HEK293 (cell line): ENCODE measurements at regions not wholly inside any gene's neighbourhood (a gene's known extent, or its start where the extent isn't known, plus 50 kb on each side); places are given as distances from the start of the nearest gene placed in this dataset.
"Not testable (repeated sequence)": the region's sequence is repeated elsewhere in the genome, so short reads cannot be mapped to it uniquely, and the experiment has no call there.

Source experiments
- CTCF ChIA-PET: fragments of 350-600 bp; formaldehyde crosslinking; extraction: SDS; loops from one replicate; lab custom pipeline; 2021; ENCODE audit warnings: antibody characterized with exemption; lab: Yijun Ruan, JAX
- POLR2A ChIA-PET: fragments of 300-600 bp; formaldehyde crosslinking; extraction: SDS; loops from one replicate; lab custom pipeline; 2020; ENCODE audit warnings: antibody characterized with exemption, inconsistent platforms; lab: Yijun Ruan, JAX
- H3K27ac ChIP-seq: fragments of 200-500 bp; sonication (Bioruptor generic); 2 replicates; pipeline ENCODE4 v1.5.1; 2014; ENCODE audit warnings: low read depth, low read length, control low read depth, inconsistent platforms; ENCODE audit errors: extremely low read depth
- H3K36me3 ChIP-seq, 2 experiments: fragments of 200-500 bp in 1 of 2; sonication (Bioruptor generic) in 1 of 2; 1 replicate in 1 of 2; 2 replicates in 1 of 2; pipeline ENCODE4 v1.5.1; 2014 to 2017; ENCODE audit warnings: inconsistent platforms in 2 of 2, low read length in 2 of 2; ENCODE audit not compliant: control insufficient read depth in 2 of 2, insufficient read depth in 1 of 2
- H3K4me1 ChIP-seq: fragments of 200-500 bp; sonication (Bioruptor generic); 2 replicates; pipeline ENCODE4 v1.5.1; 2014; ENCODE audit warnings: mild to moderate bottlenecking, low read length, inconsistent platforms; ENCODE audit not compliant: control insufficient read depth, insufficient read depth
- H3K4me3 ChIP-seq: 2 replicates; pipeline ENCODE4 v1.5.1; 2011; ENCODE audit warnings: low read depth, mild to moderate bottlenecking, control low read depth, low read length, moderate library complexity
- H3K9me3 ChIP-seq: fragments of 200-500 bp; sonication (Bioruptor generic); 2 replicates; pipeline ENCODE4 v1.5.1; 2014; ENCODE audit warnings: low read depth, low read length, inconsistent platforms; ENCODE audit not compliant: control insufficient read depth, insufficient read depth
- ELK4 ChIP-seq: IDR thresholded peaks from 2 replicates; pipeline ENCODE4 v1.6.1; 2011; ENCODE audit warnings: mild to moderate bottlenecking, low read depth, low read length, borderline replicate concordance
- FEZF1 ChIP-seq: fragments of 450-650 bp; formaldehyde crosslinking; IDR thresholded peaks from 2 replicates; pipeline ENCODE4 v1.5.1; 2016; ENCODE audit warnings: missing biosample characterization, missing genetic modification characterization
- GFI1B ChIP-seq: fragments of 450-650 bp; formaldehyde crosslinking; IDR thresholded peaks from 2 replicates; pipeline ENCODE4 v1.5.1; 2016; ENCODE audit warnings: missing biosample characterization, missing genetic modification characterization
- HOXC10 ChIP-seq: sonication (generic); formaldehyde crosslinking; IDR thresholded peaks from 2 replicates; pipeline ENCODE4 v1.8.1; 2023; ENCODE audit warnings: mild to moderate bottlenecking, missing genetic modification reagents
- KLF7 ChIP-seq: fragments of 450-650 bp; formaldehyde crosslinking; IDR thresholded peaks from 2 replicates; pipeline ENCODE4 v1.5.1; 2016; ENCODE audit warnings: missing biosample characterization, missing genetic modification characterization, borderline replicate concordance
- KLF9 ChIP-seq: fragments of 450-650 bp; formaldehyde crosslinking; IDR thresholded peaks from 2 replicates; pipeline ENCODE4 v1.5.1; 2016; ENCODE audit warnings: missing biosample characterization, missing genetic modification characterization, low read depth
- REPIN1 ChIP-seq: fragments of 450-650 bp; formaldehyde crosslinking; IDR thresholded peaks from 2 replicates; pipeline ENCODE4 v1.5.1; 2017; ENCODE audit warnings: missing biosample characterization, missing genetic modification characterization, low read depth
- YY1 ChIP-seq: fragments of 450-650 bp; formaldehyde crosslinking; IDR thresholded peaks from 2 replicates; pipeline ENCODE4 v1.5.1; 2018; ENCODE audit warnings: missing biosample characterization, missing genetic modification characterization
- ZNF112 ChIP-seq: fragments of 450-650 bp; formaldehyde crosslinking; IDR thresholded peaks from 2 replicates; pipeline ENCODE4 v1.5.0; 2017; ENCODE audit warnings: missing biosample characterization, missing genetic modification characterization
- ZNF114 ChIP-seq: fragments of 450-650 bp; formaldehyde crosslinking; IDR thresholded peaks from 2 replicates; pipeline ENCODE4 v1.5.0; 2017; ENCODE audit warnings: missing biosample characterization, missing genetic modification characterization
- ZNF157 ChIP-seq: fragments of 450-650 bp; formaldehyde crosslinking; IDR thresholded peaks from 2 replicates; pipeline ENCODE4 v1.5.1; 2016; ENCODE audit warnings: missing biosample characterization, missing genetic modification characterization
- ZNF16 ChIP-seq: fragments of 450-650 bp; formaldehyde crosslinking; IDR thresholded peaks from 2 replicates; pipeline ENCODE4 v1.5.1; 2016; ENCODE audit warnings: low read depth, missing biosample characterization, missing genetic modification characterization
- ZNF19 ChIP-seq: fragments of 450-650 bp; formaldehyde crosslinking; IDR thresholded peaks from 2 replicates; pipeline ENCODE4; 2016; ENCODE audit warnings: missing biosample characterization, missing genetic modification characterization, low read depth
- ZNF202 ChIP-seq: fragments of 450-650 bp; formaldehyde crosslinking; IDR thresholded peaks from 2 replicates; pipeline ENCODE4 v1.5.1; 2016; ENCODE audit warnings: missing biosample characterization, missing genetic modification characterization, borderline replicate concordance
- ZNF223 ChIP-seq: fragments of 450-650 bp; formaldehyde crosslinking; IDR thresholded peaks from 2 replicates; pipeline ENCODE4 v1.5.1; 2016; ENCODE audit warnings: missing biosample characterization, missing genetic modification characterization
- ZNF24 ChIP-seq: fragments of 450-650 bp; formaldehyde crosslinking; IDR thresholded peaks from 2 replicates; pipeline ENCODE4 v1.5.1; 2016; ENCODE audit warnings: missing biosample characterization, missing genetic modification characterization
- ZNF292 ChIP-seq: fragments of 450-650 bp; formaldehyde crosslinking; IDR thresholded peaks from 2 replicates; pipeline ENCODE4 v1.5.1; 2016; ENCODE audit warnings: low read depth, missing biosample characterization, missing genetic modification characterization, borderline replicate concordance
- ZNF416 ChIP-seq: fragments of 450-650 bp; formaldehyde crosslinking; IDR thresholded peaks from 2 replicates; pipeline ENCODE4 v1.5.1; 2016; ENCODE audit warnings: missing biosample characterization, missing genetic modification characterization
- ZNF530 ChIP-seq: fragments of 450-650 bp; formaldehyde crosslinking; IDR thresholded peaks from 2 replicates; pipeline ENCODE4 v1.5.1; 2016; ENCODE audit warnings: low read depth, missing biosample characterization, missing genetic modification characterization
- ZNF610 ChIP-seq: fragments of 450-650 bp; formaldehyde crosslinking; IDR thresholded peaks from 2 replicates; pipeline ENCODE4 v1.5.1; 2016; ENCODE audit warnings: missing biosample characterization, missing genetic modification characterization, borderline replicate concordance
- ZNF658 ChIP-seq: fragments of 450-650 bp; formaldehyde crosslinking; IDR thresholded peaks from 2 replicates; pipeline ENCODE4; 2016; ENCODE audit warnings: missing biosample characterization, missing genetic modification characterization
- ZNF677 ChIP-seq: fragments of 450-650 bp; IDR thresholded peaks from 2 replicates; pipeline ENCODE4 v1.5.0; 2018; ENCODE audit warnings: missing biosample characterization, mild to moderate bottlenecking, missing genetic modification characterization, moderate library complexity
- ZNF701 ChIP-seq: fragments of 450-650 bp; formaldehyde crosslinking; IDR thresholded peaks from 2 replicates; pipeline ENCODE4 v1.5.1; 2016; ENCODE audit warnings: missing biosample characterization, missing genetic modification characterization
- ZNF747 ChIP-seq: fragments of 450-650 bp; formaldehyde crosslinking; IDR thresholded peaks from 2 replicates; pipeline ENCODE4 v1.5.1; 2016; ENCODE audit warnings: missing biosample characterization, missing genetic modification characterization
- ZNF76 ChIP-seq: fragments of 450-650 bp; formaldehyde crosslinking; IDR thresholded peaks from 2 replicates; pipeline ENCODE4; 2016; ENCODE audit warnings: low read depth, missing biosample characterization, missing genetic modification characterization, borderline replicate concordance
- ZNF776 ChIP-seq: fragments of 450-650 bp; formaldehyde crosslinking; IDR thresholded peaks from 2 replicates; pipeline ENCODE4 v1.5.0; 2017; ENCODE audit warnings: missing biosample characterization, missing genetic modification characterization, borderline replicate concordance
- ZNF785 ChIP-seq: fragments of 450-650 bp; formaldehyde crosslinking; IDR thresholded peaks from 2 replicates; pipeline ENCODE4 v1.5.1; 2016; ENCODE audit warnings: missing biosample characterization, missing genetic modification characterization
- TF ChIP-seq, protein P1 (sequence below): fragments of 450-650 bp; formaldehyde crosslinking; IDR thresholded peaks from 2 replicates; pipeline ENCODE4 v1.5.1; 2016; ENCODE audit warnings: missing biosample characterization, missing genetic modification characterization, low read depth

GRCh38 chr5:118511846-118512245 is 476.5 kb downstream of the DTWD2 start (continued):
- TF ChIP-seq ELK4: no peak
- no peak for TF ChIP-seq YY1
- TF ChIP-seq ZNF701 (tag by site-specific recombination): no peak
- TF ChIP-seq ZNF157 (tag by site-specific recombination): no peak
- TF ChIP-seq, protein P1, sequence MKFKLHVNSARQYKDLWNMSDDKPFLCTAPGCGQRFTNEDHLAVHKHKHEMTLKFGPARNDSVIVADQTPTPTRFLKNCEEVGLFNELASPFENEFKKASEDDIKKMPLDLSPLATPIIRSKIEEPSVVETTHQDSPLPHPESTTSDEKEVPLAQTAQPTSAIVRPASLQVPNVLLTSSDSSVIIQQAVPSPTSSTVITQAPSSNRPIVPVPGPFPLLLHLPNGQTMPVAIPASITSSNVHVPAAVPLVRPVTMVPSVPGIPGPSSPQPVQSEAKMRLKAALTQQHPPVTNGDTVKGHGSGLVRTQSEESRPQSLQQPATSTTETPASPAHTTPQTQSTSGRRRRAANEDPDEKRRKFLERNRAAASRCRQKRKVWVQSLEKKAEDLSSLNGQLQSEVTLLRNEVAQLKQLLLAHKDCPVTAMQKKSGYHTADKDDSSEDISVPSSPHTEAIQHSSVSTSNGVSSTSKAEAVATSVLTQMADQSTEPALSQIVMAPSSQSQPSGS (tag by site-specific recombination): no peak
- TF ChIP-seq ZNF747 (tag by site-specific recombination): no peak
- TF ChIP-seq ZNF416 (tag by site-specific recombination): no peak
- TF ChIP-seq KLF7 (tag by site-specific recombination): no peak
- TF ChIP-seq ZNF785 (tag by site-specific recombination): no peak

GRCh38 chr5:118506217-118506852 is 482.0 kb downstream of the DTWD2 start:
- H3K9me3 ChIP-seq: no peaks in the 10 kb centered on the region
- CTCF ChIA-PET: no interaction called here
- POLR2A ChIA-PET: no interaction called here

GRCh38 chr5:118502232-118502631 is 486.1 kb downstream of the DTWD2 start:
- not testable (repeated sequence) for H3K4me3 ChIP-seq
- CTCF ChIA-PET: interaction anchor here (0.6 kb wide), 1 partner anchor 206 kb away, joined by 3 read pairs; no protein-coding TSS in a partner anchor

More at GRCh38 chr5:118506217-118506852, 482.0 kb downstream of the DTWD2 start:
- Histone ChIP-seq H3K36me3 (no peaks in the 10 kb centered on the region), H3K4me3 (no peak overlapping the region), H3K27ac (no peak overlapping the region), H3K4me1 (no peaks in the 10 kb centered on the region)
- TF ChIP-seq ZNF19: no peak
- TF ChIP-seq ZNF112 (tag by site-specific recombination): no peak
- no peak for TF ChIP-seq REPIN1 (tag by site-specific recombination)
- TF ChIP-seq ZNF658: no peak
- no peak for TF ChIP-seq HOXC10 (CRISPR knock-in tag)
- TF ChIP-seq ZNF24: no peak
- no peak for TF ChIP-seq KLF9 (tag by site-specific recombination)
- TF ChIP-seq ZNF202: no peak
- TF ChIP-seq ZNF530: no peak

GRCh38 chr5:118491351-118491750 is 497.0 kb downstream of the DTWD2 start:
- no peak overlapping the region for H3K27ac ChIP-seq
- no peak overlapping the region for H3K4me3 ChIP-seq
- H3K4me1 ChIP-seq: no peaks in the 10 kb centered on the region
- no peaks in the 10 kb centered on the region for H3K9me3 ChIP-seq
- ChIA-PET POLR2A (no interaction called here), CTCF (no interaction called here)
- H3K36me3 ChIP-seq: no peaks in the 10 kb centered on the region
- TF ChIP-seq FEZF1 (no peak), GFI1B (tag by site-specific recombination) (no peak), ZNF114 (tag by site-specific recombination) (no peak), ZNF610 (no peak), ZNF16 (tag by site-specific recombination) (no peak), ZNF76 (tag by site-specific recombination) (no peak), ZNF223 (tag by site-specific recombination) (no peak), ZNF776 (tag by site-specific recombination) (no peak), ZNF292 (tag by site-specific recombination) (no peak), ZNF677 (tag by site-specific recombination) (no peak)

More at GRCh38 chr5:118502232-118502631, 486.1 kb downstream of the DTWD2 start:
- H3K27ac ChIP-seq, H3K9me3 ChIP-seq, H3K4me1 ChIP-seq, H3K36me3 ChIP-seq, POLR2A ChIA-PET: not testable (repeated sequence)
